ENCODE measurements at regions not wholly inside any gene's neighbourhood (a gene's known extent, or its start where the extent isn't known, plus 50 kb on each side); places are given as distances from the start of the nearest gene placed in this dataset.
A peak's percentile ranks its signal among the peaks of the same experiment; 100 is the strongest.

- ChIA-PET POLR2A (no interaction called here), CTCF (interaction anchor here (0.6 to 1.6 kb wide), 4 partner anchors 13 to 55 kb away, joined by 3 to 5 read pairs (median 3); no protein-coding TSS in a partner anchor)
- TF ChIP-seq ZNF175 (tag by site-specific recombination; IDR thresholded peaks at IDR 0.05) = no peak
- TF ChIP-seq, protein P1, sequence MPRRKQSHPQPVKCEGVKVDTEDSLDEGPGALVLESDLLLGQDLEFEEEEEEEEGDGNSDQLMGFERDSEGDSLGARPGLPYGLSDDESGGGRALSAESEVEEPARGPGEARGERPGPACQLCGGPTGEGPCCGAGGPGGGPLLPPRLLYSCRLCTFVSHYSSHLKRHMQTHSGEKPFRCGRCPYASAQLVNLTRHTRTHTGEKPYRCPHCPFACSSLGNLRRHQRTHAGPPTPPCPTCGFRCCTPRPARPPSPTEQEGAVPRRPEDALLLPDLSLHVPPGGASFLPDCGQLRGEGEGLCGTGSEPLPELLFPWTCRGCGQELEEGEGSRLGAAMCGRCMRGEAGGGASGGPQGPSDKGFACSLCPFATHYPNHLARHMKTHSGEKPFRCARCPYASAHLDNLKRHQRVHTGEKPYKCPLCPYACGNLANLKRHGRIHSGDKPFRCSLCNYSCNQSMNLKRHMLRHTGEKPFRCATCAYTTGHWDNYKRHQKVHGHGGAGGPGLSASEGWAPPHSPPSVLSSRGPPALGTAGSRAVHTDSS (tag by site-specific recombination; IDR thresholded peaks at IDR 0.05) = no peak
- Histone ChIP-seq H3K9me3 (ENCODE audit: control insufficient read depth, insufficient read depth, low read depth, low read length) (no peaks in the 10 kb centered on the region), H3K4me1 (ENCODE audit: control insufficient read depth, insufficient read depth, low read length) (no peaks in the 10 kb centered on the region), H3K27ac (ENCODE audit: extremely low read depth, low read depth, low read length) (no peak overlapping the region), H3K4me3 (ENCODE audit: low read depth, low read length) (no peak overlapping the region), H3K36me3 (ENCODE audit: control insufficient read depth in 2 of 2, insufficient read depth in 1 of 2, low read length in 2 of 2) (no peaks in the 10 kb centered on the region)
Observed at GRCh38 chr6:3946778-3947177, 97.6 kb downstream of the FAM50B start.

DNA sequence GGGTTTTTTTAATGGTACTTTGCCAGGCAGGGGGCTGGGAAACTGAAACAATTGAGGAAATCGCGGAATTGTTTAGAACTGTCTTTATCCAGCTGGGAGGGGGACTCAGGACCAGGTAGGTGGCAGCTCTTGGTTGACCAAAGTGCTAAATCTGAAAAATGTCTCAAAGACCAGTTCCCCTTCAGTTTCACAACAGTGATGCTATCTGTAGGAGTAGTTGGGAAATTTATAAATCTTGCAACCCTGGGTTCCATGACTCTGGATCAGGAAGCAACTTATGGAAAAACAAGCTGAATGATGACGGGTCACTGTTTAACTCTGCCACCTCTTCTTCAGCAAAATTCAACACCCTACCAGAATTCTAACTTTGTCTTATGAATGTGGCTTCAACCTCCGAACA is 99.7 kb downstream of the FAM50B start:
- ChIA-PET POLR2A (no interaction called here), CTCF (interaction anchor here (0.6 to 2.7 kb wide), 10 partner anchors 14 to 205 kb away, joined by 3 to 13 read pairs (median 4); partner anchors contain the start of gene FAM50B)
- Histone ChIP-seq H3K4me1 (ENCODE audit: control insufficient read depth, insufficient read depth, low read length) (no peaks in the 10 kb centered on the region), H3K36me3 (ENCODE audit: control insufficient read depth in 2 of 2, insufficient read depth in 1 of 2, low read length in 2 of 2) (no peaks in the 10 kb centered on the region), H3K4me3 (ENCODE audit: low read depth, low read length) (no peak overlapping the region), H3K27ac (ENCODE audit: extremely low read depth, low read depth, low read length) (no peak overlapping the region), H3K9me3 (ENCODE audit: control insufficient read depth, insufficient read depth, low read depth, low read length) (no peaks in the 10 kb centered on the region)
- TF ChIP-seq, protein P2, sequence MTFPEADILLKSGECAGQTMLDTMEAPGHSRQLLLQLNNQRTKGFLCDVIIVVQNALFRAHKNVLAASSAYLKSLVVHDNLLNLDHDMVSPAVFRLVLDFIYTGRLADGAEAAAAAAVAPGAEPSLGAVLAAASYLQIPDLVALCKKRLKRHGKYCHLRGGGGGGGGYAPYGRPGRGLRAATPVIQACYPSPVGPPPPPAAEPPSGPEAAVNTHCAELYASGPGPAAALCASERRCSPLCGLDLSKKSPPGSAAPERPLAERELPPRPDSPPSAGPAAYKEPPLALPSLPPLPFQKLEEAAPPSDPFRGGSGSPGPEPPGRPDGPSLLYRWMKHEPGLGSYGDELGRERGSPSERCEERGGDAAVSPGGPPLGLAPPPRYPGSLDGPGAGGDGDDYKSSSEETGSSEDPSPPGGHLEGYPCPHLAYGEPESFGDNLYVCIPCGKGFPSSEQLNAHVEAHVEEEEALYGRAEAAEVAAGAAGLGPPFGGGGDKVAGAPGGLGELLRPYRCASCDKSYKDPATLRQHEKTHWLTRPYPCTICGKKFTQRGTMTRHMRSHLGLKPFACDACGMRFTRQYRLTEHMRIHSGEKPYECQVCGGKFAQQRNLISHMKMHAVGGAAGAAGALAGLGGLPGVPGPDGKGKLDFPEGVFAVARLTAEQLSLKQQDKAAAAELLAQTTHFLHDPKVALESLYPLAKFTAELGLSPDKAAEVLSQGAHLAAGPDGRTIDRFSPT (tag by site-specific recombination; IDR thresholded peaks at IDR 0.05) = no peak
- no peak for TF ChIP-seq ZBTB48 (tag by site-specific recombination; IDR thresholded peaks at IDR 0.05)
- TF ChIP-seq ZBTB17 (tag by site-specific recombination; IDR thresholded peaks at IDR 0.05) = no peak
- no peak for TF ChIP-seq ZBTB26 (tag by site-specific recombination; optimal IDR thresholded peaks at IDR 0.05)
- TF ChIP-seq, protein P3, sequence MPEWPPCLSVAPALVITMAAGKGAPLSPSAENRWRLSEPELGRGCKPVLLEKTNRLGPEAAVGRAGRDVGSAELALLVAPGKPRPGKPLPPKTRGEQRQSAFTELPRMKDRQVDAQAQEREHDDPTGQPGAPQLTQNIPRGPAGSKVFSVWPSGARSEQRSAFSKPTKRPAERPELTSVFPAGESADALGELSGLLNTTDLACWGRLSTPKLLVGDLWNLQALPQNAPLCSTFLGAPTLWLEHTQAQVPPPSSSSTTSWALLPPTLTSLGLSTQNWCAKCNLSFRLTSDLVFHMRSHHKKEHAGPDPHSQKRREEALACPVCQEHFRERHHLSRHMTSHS (tag by site-specific recombination; IDR thresholded peaks at IDR 0.05) = no peak
- TF ChIP-seq ZNF214 (tag by site-specific recombination; IDR thresholded peaks at IDR 0.05; ENCODE audit: borderline replicate concordance) = no peak
- TF ChIP-seq KLF16 (tag by site-specific recombination; IDR thresholded peaks at IDR 0.05) = no peak
- TF ChIP-seq ZNF184 (tag by site-specific recombination; IDR thresholded peaks at IDR 0.05) = no peak
- TF ChIP-seq GLI4 (tag by site-specific recombination; IDR thresholded peaks at IDR 0.05) = no peak
- TF ChIP-seq, protein P4, sequence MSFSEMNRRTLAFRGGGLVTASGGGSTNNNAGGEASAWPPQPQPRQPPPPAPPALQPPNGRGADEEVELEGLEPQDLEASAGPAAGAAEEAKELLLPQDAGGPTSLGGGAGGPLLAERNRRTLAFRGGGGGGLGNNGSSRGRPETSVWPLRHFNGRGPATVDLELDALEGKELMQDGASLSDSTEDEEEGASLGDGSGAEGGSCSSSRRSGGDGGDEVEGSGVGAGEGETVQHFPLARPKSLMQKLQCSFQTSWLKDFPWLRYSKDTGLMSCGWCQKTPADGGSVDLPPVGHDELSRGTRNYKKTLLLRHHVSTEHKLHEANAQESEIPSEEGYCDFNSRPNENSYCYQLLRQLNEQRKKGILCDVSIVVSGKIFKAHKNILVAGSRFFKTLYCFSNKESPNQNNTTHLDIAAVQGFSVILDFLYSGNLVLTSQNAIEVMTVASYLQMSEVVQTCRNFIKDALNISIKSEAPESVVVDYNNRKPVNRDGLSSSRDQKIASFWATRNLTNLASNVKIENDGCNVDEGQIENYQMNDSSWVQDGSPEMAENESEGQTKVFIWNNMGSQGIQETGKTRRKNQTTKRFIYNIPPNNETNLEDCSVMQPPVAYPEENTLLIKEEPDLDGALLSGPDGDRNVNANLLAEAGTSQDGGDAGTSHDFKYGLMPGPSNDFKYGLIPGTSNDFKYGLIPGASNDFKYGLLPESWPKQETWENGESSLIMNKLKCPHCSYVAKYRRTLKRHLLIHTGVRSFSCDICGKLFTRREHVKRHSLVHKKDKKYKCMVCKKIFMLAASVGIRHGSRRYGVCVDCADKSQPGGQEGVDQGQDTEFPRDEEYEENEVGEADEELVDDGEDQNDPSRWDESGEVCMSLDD (tag by site-specific recombination; IDR thresholded peaks at IDR 0.05) = no peak

DNA sequence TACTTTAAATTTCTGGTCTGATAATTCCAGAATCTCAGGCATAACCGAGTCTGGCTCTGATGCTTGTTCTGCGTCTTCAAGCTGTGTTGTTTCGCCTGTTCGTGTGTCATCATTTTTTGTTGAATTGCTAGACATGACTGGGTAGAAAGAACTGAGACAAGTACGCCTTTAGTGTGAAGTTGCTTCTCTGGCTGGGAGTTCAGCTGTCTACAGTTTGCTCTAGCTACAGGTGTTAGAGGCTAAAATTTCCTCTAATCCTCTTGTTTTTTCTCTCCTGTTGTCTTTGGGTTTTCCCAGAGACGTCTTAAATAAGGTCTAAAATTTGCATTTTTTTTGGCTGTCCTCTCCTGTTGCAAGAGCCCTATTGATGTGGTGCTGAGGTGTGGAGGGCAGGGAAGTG is 100.3 kb downstream of the FAM50B start:
- no peak overlapping the region for H3K27ac ChIP-seq (ENCODE audit: extremely low read depth, low read depth, low read length)
- POLR2A ChIA-PET = no interaction called here
- TF ChIP-seq ZNF514 (tag by site-specific recombination; IDR thresholded peaks at IDR 0.05) (no peak), SCRT2 (tag by site-specific recombination; IDR thresholded peaks at IDR 0.05) (peak; percentile 61), ZNF544 (tag by site-specific recombination; IDR thresholded peaks at IDR 0.05) (no peak), ZNF433 (tag by site-specific recombination; IDR thresholded peaks at IDR 0.05; ENCODE audit: low read depth) (no peak), ZIC2 (tag by site-specific recombination; IDR thresholded peaks at IDR 0.05) (no peak), ZNF157 (tag by site-specific recombination; IDR thresholded peaks at IDR 0.05) (no peak), ZNF10 (tag by site-specific recombination; IDR thresholded peaks at IDR 0.05) (no peak), ZNF707 (tag by site-specific recombination; IDR thresholded peaks at IDR 0.05) (no peak)
- TF ChIP-seq, protein P1 (tag by site-specific recombination; IDR thresholded peaks at IDR 0.05) = no peak
- CTCF ChIA-PET = interaction anchor here (0.6 to 2.7 kb wide), 7 partner anchors 14 to 205 kb away, joined by 3 to 13 read pairs (median 3); partner anchors contain the start of gene FAM50B
- no peak overlapping the region for H3K4me3 ChIP-seq (ENCODE audit: low read depth, low read length)
- no peaks in the 10 kb centered on the region for H3K36me3 ChIP-seq (ENCODE audit: control insufficient read depth in 2 of 2, insufficient read depth in 1 of 2, low read length in 2 of 2)
- H3K9me3 ChIP-seq (ENCODE audit: control insufficient read depth, insufficient read depth, low read depth, low read length) = no peaks in the 10 kb centered on the region
- no peaks in the 10 kb centered on the region for H3K4me1 ChIP-seq (ENCODE audit: control insufficient read depth, insufficient read depth, low read length)
